ENCODE measurements at regions not wholly inside any gene's neighbourhood (a gene's known extent, or its start where the extent isn't known, plus 50 kb on each side); places are given as distances from the start of the nearest gene placed in this dataset.

DNA sequence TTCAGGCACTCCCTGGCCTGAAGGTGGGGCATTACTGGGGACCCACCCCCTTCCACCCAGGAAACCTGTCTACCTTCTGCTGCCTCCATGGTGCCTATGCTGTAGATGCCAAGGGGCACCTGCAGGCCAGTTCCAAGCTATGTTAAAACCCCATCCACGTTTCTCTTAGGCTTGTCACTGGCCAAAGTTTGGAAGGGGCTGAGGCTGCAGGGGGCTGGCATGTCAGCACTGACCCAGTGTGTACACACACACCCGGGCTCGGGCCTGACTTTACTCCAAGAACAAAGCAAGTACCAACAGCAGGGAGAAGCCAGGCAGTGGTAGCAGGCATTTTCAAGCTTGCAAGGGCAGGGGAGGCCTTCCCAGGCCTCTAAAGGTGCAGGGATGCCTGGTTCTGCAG, 53.8 kb upstream of the PCDH15 start:
- POLR2A ChIA-PET (ENCODE audit: partially characterized antibody), result no interaction called here
- TF ChIP-seq TEAD4 (IDR thresholded peaks at IDR 0.05; ENCODE audit: low read depth, low read length), result no peak
- no peak for TF ChIP-seq EP300 (IDR thresholded peaks at IDR 0.05; ENCODE audit: borderline replicate concordance in 1 of 2, low read depth in 2 of 2, low read length in 2 of 2)
- TF ChIP-seq POLR2A (IDR thresholded peaks at IDR 0.05; ENCODE audit: control extremely low read depth in 1 of 2, low read depth in 2 of 2, low read length in 2 of 2), result no peak
- no peak for TF ChIP-seq BACH1 (IDR thresholded peaks at IDR 0.05; ENCODE audit: low read length)
- TF ChIP-seq CBX8 (IDR thresholded peaks at IDR 0.05; ENCODE audit: borderline replicate concordance, low read depth, low read length), result no peak
- no peak for TF ChIP-seq SP1 (IDR thresholded peaks at IDR 0.05; ENCODE audit: low read depth, low read length)
- TF ChIP-seq KDM1A (IDR thresholded peaks at IDR 0.05; ENCODE audit: borderline replicate concordance, low read length), result no peak
- TF ChIP-seq, protein P1, sequence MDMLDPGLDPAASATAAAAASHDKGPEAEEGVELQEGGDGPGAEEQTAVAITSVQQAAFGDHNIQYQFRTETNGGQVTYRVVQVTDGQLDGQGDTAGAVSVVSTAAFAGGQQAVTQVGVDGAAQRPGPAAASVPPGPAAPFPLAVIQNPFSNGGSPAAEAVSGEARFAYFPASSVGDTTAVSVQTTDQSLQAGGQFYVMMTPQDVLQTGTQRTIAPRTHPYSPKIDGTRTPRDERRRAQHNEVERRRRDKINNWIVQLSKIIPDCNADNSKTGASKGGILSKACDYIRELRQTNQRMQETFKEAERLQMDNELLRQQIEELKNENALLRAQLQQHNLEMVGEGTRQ (IDR thresholded peaks at IDR 0.05; ENCODE audit: low read length), result no peak
- no peak for TF ChIP-seq SIN3A (conservative IDR thresholded peaks at IDR 0.05 in 1 of 2, IDR thresholded peaks at IDR 0.05 in 1 of 2; ENCODE audit: low read depth in 1 of 2, low read length in 2 of 2)
- H2BK15ac ChIP-seq (ENCODE audit: low read length), result no peak overlapping the region
- no peaks in the 10 kb centered on the region for H3K79me1 ChIP-seq (ENCODE audit: low read depth, low read length)
- no peak overlapping the region for H4K8ac ChIP-seq (ENCODE audit: extremely low read depth, insufficient read depth, low read length)
- CTCF ChIA-PET (ENCODE audit: partially characterized antibody), result interaction anchor here (1.0 kb wide), 1 partner anchor 1069 kb away, joined by 4 read pairs; no protein-coding TSS in a partner anchor
- H3K27me3 ChIP-seq (replicated peaks in 1 of 4; ENCODE audit: control insufficient read depth in 3 of 4, extremely low read depth in 1 of 4, insufficient read depth in 3 of 4, low read length in 3 of 4), result no peaks in the 10 kb centered on the region
- H2BK20ac ChIP-seq (ENCODE audit: low read length), result no peak overlapping the region
- no peak overlapping the region for H3K14ac ChIP-seq (ENCODE audit: insufficient read length)
- H3K4ac ChIP-seq (replicated peaks; ENCODE audit: insufficient read length, low read depth, low read length), result no peak overlapping the region
- H3K4me1 ChIP-seq (replicated peaks in 1 of 4; ENCODE audit: control insufficient read depth in 3 of 4, insufficient read depth in 4 of 4, low read length in 3 of 4), result no peaks in the 10 kb centered on the region
- no peak overlapping the region for H4K5ac ChIP-seq (ENCODE audit: insufficient read length, low read depth, low read length)
- H2AK5ac ChIP-seq (ENCODE audit: low read depth, low read length), result no peak overlapping the region
- H2AFZ ChIP-seq (ENCODE audit: low read length), result no peak overlapping the region
- no peaks in the 10 kb centered on the region for H3K36me3 ChIP-seq (ENCODE audit: control insufficient read depth in 2 of 4, insufficient read depth in 4 of 4, low read length in 3 of 4)
- no peak overlapping the region for H3K9ac ChIP-seq (replicated peaks in 1 of 4; ENCODE audit: extremely low read depth in 1 of 4, low read depth in 3 of 4, low read length in 3 of 4)
- H3K9me3 ChIP-seq (ENCODE audit: insufficient read depth in 2 of 2, low read depth in 1 of 2, low read length in 1 of 2), result no peaks in the 10 kb centered on the region
- no peaks in the 10 kb centered on the region for H3K23me2 ChIP-seq (ENCODE audit: low read depth, low read length)
- no peak overlapping the region for H3K18ac ChIP-seq (ENCODE audit: extremely low read depth, low read length)
- no peak overlapping the region for H2BK5ac ChIP-seq (ENCODE audit: low read depth, low read length)
- no peak overlapping the region for H3K4me2 ChIP-seq (ENCODE audit: insufficient read depth in 1 of 2, low read depth in 2 of 2, low read length in 2 of 2)
- no peaks in the 10 kb centered on the region for H4K20me1 ChIP-seq (replicated peaks in 1 of 2; ENCODE audit: control insufficient read depth in 1 of 2, insufficient read depth in 2 of 2, low read length in 2 of 2)
- H3K27ac ChIP-seq (ENCODE audit: low read depth, low read length), result no peak overlapping the region
- FAIRE-seq (no peak), DNase-seq (ENCODE audit: low read depth in 1 of 2, low spot score in 2 of 2) (no peak)
- no peak overlapping the region for H4K91ac ChIP-seq (replicated peaks; ENCODE audit: insufficient read length, low read length)
- H3K4me3 ChIP-seq (ENCODE audit: extremely low read depth in 1 of 4, insufficient read depth in 2 of 4, low read depth in 3 of 4, low read length in 4 of 4), result no peak overlapping the region
- no peaks in the 10 kb centered on the region for H3K79me2 ChIP-seq (ENCODE audit: control insufficient read depth in 1 of 2, insufficient read depth in 2 of 2, low read length in 2 of 2)
- no peak overlapping the region for H2BK12ac ChIP-seq (ENCODE audit: low read depth, low read length)
- no peak overlapping the region for H3K23ac ChIP-seq (ENCODE audit: insufficient read length)
- no peak overlapping the region for H2BK120ac ChIP-seq (replicated peaks; ENCODE audit: low read depth, low read length)
- 91% methylated on average over 3 of the region's 3 CpGs; no CpG with 5 or more reads in 1 of the 2 experiments for WGBS, 2 experiments (ENCODE audit: extremely low coverage in 1 of 2, insufficient coverage in 1 of 2, insufficient read length in 1 of 2, insufficient replicate concordance in 2 of 2, low coverage in 1 of 2, low lambda C conversion rate in 2 of 2, missing lambda C conversion rate in 1 of 2)
- H3K56ac ChIP-seq (replicated peaks; ENCODE audit: insufficient read length, low read depth, low read length), result no peak overlapping the region

Measured in H1 (cell line).